Progenitor cell of endocrine pancreas (in vitro differentiated cells): ENCODE measurements at regions not wholly inside any gene's neighbourhood (a gene's known extent, or its start where the extent isn't known, plus 50 kb on each side); places are given as distances from the start of the nearest gene placed in this dataset.

Source experiments
- DNase-seq: peaks from one replicate; pipeline ENCODE4 v3.0.0; 2021; ENCODE audit warnings: low spot score; ENCODE audit not compliant: unreplicated experiment
- H3K27ac Mint-ChIP-seq: 2 replicates; pipeline ENCODE4 v1.8.0; 2021; ENCODE audit warnings: mild to moderate bottlenecking, moderate library complexity, mixed read lengths
- H3K27me3 Mint-ChIP-seq: 2 replicates; pipeline ENCODE4 v1.8.0; 2021; ENCODE audit warnings: mixed read lengths
- H3K36me3 Mint-ChIP-seq: 2 replicates; pipeline ENCODE4 v1.8.0; 2022; ENCODE audit warnings: mixed read lengths; ENCODE audit not compliant: insufficient read depth
- H3K4me1 Mint-ChIP-seq: 2 replicates; pipeline ENCODE4 v1.8.0; 2021; ENCODE audit warnings: low read depth, mixed read lengths
- H3K4me3 Mint-ChIP-seq: 2 replicates; pipeline ENCODE4 v1.8.0; 2021; ENCODE audit warnings: low read depth, mild to moderate bottlenecking, moderate library complexity, mixed read lengths
- H3K9me3 Mint-ChIP-seq: 2 replicates; pipeline ENCODE4 v1.8.0; 2021; ENCODE audit warnings: low read depth, mixed read lengths
- CTCF ChIP-seq: fragments of 200-600 bp; sonication (generic); IDR thresholded peaks from one replicate; pipeline ENCODE4 v1.5.0; 2021; ENCODE audit warnings: antibody characterized with exemption, mild to moderate bottlenecking; ENCODE audit not compliant: unreplicated experiment

GRCh38 chr20:9969626-9970025 is 65.2 kb upstream of the ANKEF1 start:
- no peak for TF ChIP-seq CTCF
- Mint-ChIP-seq H3K4me3 (no peak overlapping the region), H3K4me1 (no peaks in the 10 kb centered on the region), H3K36me3 (no peaks in the 10 kb centered on the region), H3K9me3 (peaks cover 3% of the 10 kb centered on the region), H3K27me3 (peaks cover 26% of the 10 kb centered on the region), H3K27ac (no peak overlapping the region)
- no peak for DNase-seq

GRCh38 chr20:9968015-9968414 is 66.8 kb upstream of the ANKEF1 start:
- H3K27ac Mint-ChIP-seq = no peak overlapping the region
- DNase-seq = no peak
- H3K4me3 Mint-ChIP-seq = no peak overlapping the region
- H3K27me3 Mint-ChIP-seq = peaks cover 26% of the 10 kb centered on the region
- TF ChIP-seq CTCF = no peak
- H3K9me3 Mint-ChIP-seq = peaks cover 3% of the 10 kb centered on the region
- H3K4me1 Mint-ChIP-seq = no peaks in the 10 kb centered on the region
- H3K36me3 Mint-ChIP-seq = no peaks in the 10 kb centered on the region

GRCh38 chr20:9966966-9967365 is 67.8 kb upstream of the ANKEF1 start:
- peak; percentile 47 for TF ChIP-seq CTCF
- DNase-seq = no peak
- Mint-ChIP-seq H3K4me3 (no peak overlapping the region), H3K9me3 (no peaks in the 10 kb centered on the region), H3K36me3 (no peaks in the 10 kb centered on the region), H3K27me3 (peaks cover 26% of the 10 kb centered on the region), H3K27ac (no peak overlapping the region), H3K4me1 (no peaks in the 10 kb centered on the region)

DNA sequence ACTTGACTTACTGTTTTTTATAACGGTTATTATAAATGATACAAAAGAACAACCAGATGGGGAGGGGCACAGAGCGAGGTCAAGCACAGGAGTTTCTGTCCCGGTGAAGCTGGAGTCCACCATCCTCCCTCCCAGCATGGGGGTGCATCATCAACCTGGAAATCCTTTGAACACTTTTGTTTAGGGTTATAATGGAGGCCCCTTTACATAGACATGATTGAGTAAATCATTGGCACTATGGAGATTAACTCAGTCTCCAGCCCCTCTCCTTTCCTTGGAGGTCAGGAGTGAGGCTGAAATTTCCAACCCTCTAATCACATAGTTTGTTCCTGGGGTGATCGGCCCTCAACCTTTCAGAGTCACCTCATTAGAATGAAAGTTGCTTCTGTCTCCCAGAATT is 71.8 kb upstream of the ANKEF1 start:
- TF ChIP-seq CTCF = no peak
- no peak overlapping the region for H3K4me3 Mint-ChIP-seq
- H3K27ac Mint-ChIP-seq = no peak overlapping the region
- no peaks in the 10 kb centered on the region for H3K36me3 Mint-ChIP-seq
- H3K27me3 Mint-ChIP-seq = peaks cover 21% of the 10 kb centered on the region
- H3K4me1 Mint-ChIP-seq = no peaks in the 10 kb centered on the region
- H3K9me3 Mint-ChIP-seq = no peaks in the 10 kb centered on the region
- DNase-seq = no peak

DNA sequence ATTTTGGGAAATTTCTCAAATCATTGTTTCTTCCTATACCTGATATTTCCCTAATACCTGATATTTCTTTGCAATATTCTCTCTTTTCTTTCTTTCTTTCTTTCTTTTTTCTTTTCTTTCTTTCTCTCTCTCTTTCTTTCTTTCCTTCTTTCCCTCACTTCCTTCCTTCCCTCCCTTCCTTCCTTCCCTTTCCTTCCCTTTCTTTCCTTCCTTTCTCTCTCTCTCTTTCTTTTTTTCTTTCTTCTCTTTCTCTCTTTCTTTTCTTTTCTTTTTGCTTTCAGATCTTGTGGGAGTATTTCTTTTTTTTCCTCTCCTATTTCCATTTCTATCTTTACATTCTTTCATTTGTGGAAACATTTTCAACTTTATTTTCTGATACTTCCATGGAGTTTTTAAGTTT is 76.1 kb upstream of the ANKEF1 start:
- no peaks in the 10 kb centered on the region for H3K36me3 Mint-ChIP-seq
- peaks cover 5% of the 10 kb centered on the region for H3K9me3 Mint-ChIP-seq
- no peaks in the 10 kb centered on the region for H3K4me1 Mint-ChIP-seq
- no peak for DNase-seq
- H3K4me3 Mint-ChIP-seq = no peak overlapping the region
- TF ChIP-seq CTCF = no peak
- no peak overlapping the region for H3K27ac Mint-ChIP-seq
- H3K27me3 Mint-ChIP-seq = no peaks in the 10 kb centered on the region
